Keratinocyte (primary cell): ENCODE measurements at regions not wholly inside any gene's neighbourhood (a gene's known extent, or its start where the extent isn't known, plus 50 kb on each side); places are given as distances from the start of the nearest gene placed in this dataset.

Experiments
- CTCF ChIP-seq, 3 experiments: IDR thresholded peaks in 1 of 3; conservative IDR thresholded peaks in 1 of 3; optimal IDR thresholded peaks in 1 of 3; 2 replicates in 2 of 3; 3 replicates in 1 of 3; pipeline versions ENCODE3 to v1.5.1; 2011; ENCODE audit warnings: low read length in 3 of 3, mild to moderate bottlenecking in 3 of 3, moderate library complexity in 2 of 3, control low read depth in 1 of 3, inconsistent platforms in 1 of 3; ENCODE audit not compliant: insufficient read depth in 2 of 3; ENCODE audit errors: extremely low read depth in 1 of 3
- EZH2 ChIP-seq: IDR thresholded peaks from one replicate; pipeline ENCODE4 v1.6.1; 2012; ENCODE audit warnings: inconsistent platforms, mild to moderate bottlenecking, low read length, moderate library complexity

DNA sequence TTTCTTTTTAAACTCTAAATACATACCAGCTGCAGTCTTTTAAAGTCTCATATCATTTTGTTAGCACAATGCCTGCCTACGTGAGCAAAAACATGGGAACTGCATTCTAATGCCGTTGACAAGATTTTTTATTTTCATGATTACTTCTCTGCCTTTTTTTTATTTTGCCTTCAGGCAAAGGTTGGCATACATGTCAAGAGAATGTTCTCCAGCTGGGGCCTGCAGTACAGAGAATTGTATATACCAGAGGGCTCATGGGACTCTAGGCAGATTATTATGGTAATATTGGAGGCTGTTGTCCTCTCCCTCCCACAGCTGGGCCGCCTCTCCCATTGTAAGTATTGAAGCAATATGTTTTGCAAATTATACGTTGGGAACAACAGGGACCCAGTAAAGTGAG lies 53.9 kb upstream of the OBI1 start:
- TF ChIP-seq CTCF (optimal IDR thresholded peaks at IDR 0.05 in 1 of 3, IDR thresholded peaks at IDR 0.05 in 1 of 3, conservative IDR thresholded peaks at IDR 0.05 in 1 of 3; ENCODE audit: extremely low read depth in 1 of 3, insufficient read depth in 2 of 3, low read length in 3 of 3) (no peak), EZH2 (no peak)
